HG02642 (cell line): ENCODE measurements at regions not wholly inside any gene's neighbourhood (a gene's known extent, or its start where the extent isn't known, plus 50 kb on each side); places are given as distances from the start of the nearest gene placed in this dataset.
"Not testable (repeated sequence)": the region's sequence is repeated elsewhere in the genome, so short reads cannot be mapped to it uniquely, and the experiment has no call there.

Source experiments
- ATAC-seq: cut with Tn5 transposase; IDR thresholded peaks from one replicate; pipeline ENCODE4 v1.9.1; 2021; ENCODE audit warnings: mild to moderate bottlenecking; ENCODE audit not compliant: unreplicated experiment, poor library complexity

- ATAC-seq: no peak
These were observed 107.5 kb upstream of the PDE10A start for GRCh38 chr6:165770397-165771082.

GRCh38 chr6:165769884-165770283, 106.8 kb upstream of the PDE10A start:
- ATAC-seq: no peak

GRCh38 chr6:165769401-165769800, 106.4 kb upstream of the PDE10A start:
- ATAC-seq: no peak

GRCh38 chr6:165768961-165769360, 105.9 kb upstream of the PDE10A start:
- ATAC-seq: no peak

- ATAC-seq: no peak
These were observed 104.2 kb upstream of the PDE10A start for GRCh38 chr6:165767228-165767627.

GRCh38 chr6:165766457-165766856, 103.4 kb upstream of the PDE10A start:
- no peak for ATAC-seq

GRCh38 chr6:165766026-165766425, 103.0 kb upstream of the PDE10A start:
- no peak for ATAC-seq

- not testable (repeated sequence) for ATAC-seq
These were observed 102.2 kb upstream of the PDE10A start for GRCh38 chr6:165765256-165765655.

- no peak for ATAC-seq
These were observed 99.8 kb upstream of the PDE10A start for GRCh38 chr6:165762876-165763275.

GRCh38 chr6:165762125-165762524, 99.1 kb upstream of the PDE10A start:
- ATAC-seq: no peak

GRCh38 chr6:165760803-165761185, 97.8 kb upstream of the PDE10A start:
- ATAC-seq: no peak

- no peak for ATAC-seq
These were observed 97.2 kb upstream of the PDE10A start for GRCh38 chr6:165760126-165760802.

GRCh38 chr6:165758441-165758840, 95.4 kb upstream of the PDE10A start:
- ATAC-seq: no peak

- ATAC-seq: no peak
These were observed 92.5 kb upstream of the PDE10A start for GRCh38 chr6:165755583-165755982.

GRCh38 chr6:165753506-165753905, 90.5 kb upstream of the PDE10A start:
- ATAC-seq: no peak

GRCh38 chr6:165752451-165752850, 89.4 kb upstream of the PDE10A start:
- no peak for ATAC-seq

GRCh38 chr6:165751486-165751885, 88.4 kb upstream of the PDE10A start:
- ATAC-seq: no peak

GRCh38 chr6:165749163-165749562, 86.1 kb upstream of the PDE10A start:
- no peak for ATAC-seq

- no peak for ATAC-seq
These were observed 85.3 kb upstream of the PDE10A start for GRCh38 chr6:165748390-165748789.

GRCh38 chr6:165747963-165748362, 84.9 kb upstream of the PDE10A start:
- no peak for ATAC-seq

- no peak for ATAC-seq
These were observed 83.3 kb upstream of the PDE10A start for GRCh38 chr6:165746331-165746730.

- no peak for ATAC-seq
These were observed 82.5 kb upstream of the PDE10A start for GRCh38 chr6:165745492-165745891.
